ENCODE measurements at regions not wholly inside any gene's neighbourhood (a gene's known extent, or its start where the extent isn't known, plus 50 kb on each side); places are given as distances from the start of the nearest gene placed in this dataset.
"Not testable (repeated sequence)": the region's sequence is repeated elsewhere in the genome, so short reads cannot be mapped to it uniquely, and the experiment has no call there.

DNA sequence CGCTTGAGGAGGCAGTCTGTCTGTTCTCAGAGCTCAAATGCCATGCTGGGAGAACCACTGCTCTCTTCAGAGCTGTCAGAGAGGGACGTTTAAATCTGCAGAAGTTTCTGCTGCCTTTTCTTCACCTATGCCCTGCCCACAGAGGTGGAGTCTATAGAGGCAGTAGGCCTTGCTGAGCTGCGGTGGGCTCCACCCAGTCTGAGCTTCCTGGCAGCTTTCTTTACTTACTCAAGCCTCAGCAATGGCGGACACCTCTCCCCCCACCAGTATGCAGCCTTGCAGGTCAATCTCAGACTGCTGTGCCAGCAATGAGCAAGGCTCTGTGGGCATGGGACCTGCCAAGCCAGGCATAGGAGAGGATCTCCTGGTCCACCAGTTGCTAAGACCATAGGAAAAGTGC lies 580.1 kb downstream of the FRK start:
- H3K4me1 ChIP-seq (replicated peaks in 1 of 4; ENCODE audit: control insufficient read depth in 3 of 4, insufficient read depth in 4 of 4, low read length in 3 of 4); H2AFZ ChIP-seq (ENCODE audit: low read length); H3K9ac ChIP-seq (replicated peaks in 1 of 4; ENCODE audit: extremely low read depth in 1 of 4, low read depth in 3 of 4, low read length in 3 of 4); H4K91ac ChIP-seq (replicated peaks; ENCODE audit: insufficient read length, low read length); H3K36me3 ChIP-seq (ENCODE audit: control insufficient read depth in 2 of 4, insufficient read depth in 4 of 4, low read length in 3 of 4); H4K8ac ChIP-seq (ENCODE audit: extremely low read depth, insufficient read depth, low read length); POLR2A ChIA-PET (ENCODE audit: partially characterized antibody); H3K23ac ChIP-seq (ENCODE audit: insufficient read length); H2BK5ac ChIP-seq (ENCODE audit: low read depth, low read length); H2BK120ac ChIP-seq (replicated peaks; ENCODE audit: low read depth, low read length); H3K4me3 ChIP-seq (ENCODE audit: extremely low read depth in 1 of 4, insufficient read depth in 2 of 4, low read depth in 3 of 4, low read length in 4 of 4); H3K18ac ChIP-seq (ENCODE audit: extremely low read depth, low read length); H3K27me3 ChIP-seq (replicated peaks in 1 of 4; ENCODE audit: control insufficient read depth in 3 of 4, extremely low read depth in 1 of 4, insufficient read depth in 3 of 4, low read length in 3 of 4); H3K14ac ChIP-seq (ENCODE audit: insufficient read length); H3K56ac ChIP-seq (replicated peaks; ENCODE audit: insufficient read length, low read depth, low read length); DNase-seq (ENCODE audit: low read depth in 1 of 2, low spot score in 2 of 2); H4K20me1 ChIP-seq (replicated peaks in 1 of 2; ENCODE audit: control insufficient read depth in 1 of 2, insufficient read depth in 2 of 2, low read length in 2 of 2); H3K79me1 ChIP-seq (ENCODE audit: low read depth, low read length); H2BK20ac ChIP-seq (ENCODE audit: low read length); H3K23me2 ChIP-seq (ENCODE audit: low read depth, low read length); H3K27ac ChIP-seq (ENCODE audit: low read depth, low read length); H3K79me2 ChIP-seq (ENCODE audit: control insufficient read depth in 1 of 2, insufficient read depth in 2 of 2, low read length in 2 of 2); H3K4ac ChIP-seq (replicated peaks; ENCODE audit: insufficient read length, low read depth, low read length); H2BK12ac ChIP-seq (ENCODE audit: low read depth, low read length); H3K4me2 ChIP-seq (ENCODE audit: insufficient read depth in 1 of 2, low read depth in 2 of 2, low read length in 2 of 2); FAIRE-seq; H3K9me3 ChIP-seq (ENCODE audit: insufficient read depth in 2 of 2, low read depth in 1 of 2, low read length in 1 of 2); H2AK5ac ChIP-seq (ENCODE audit: low read depth, low read length); H4K5ac ChIP-seq (ENCODE audit: insufficient read length, low read depth, low read length); H2BK15ac ChIP-seq (ENCODE audit: low read length): not testable (repeated sequence)
- 84% methylated on average over 4 of the region's 4 CpGs; no CpG with 5 or more reads in 1 of the 2 experiments for WGBS, 2 experiments (ENCODE audit: extremely low coverage in 1 of 2, insufficient coverage in 1 of 2, insufficient read length in 1 of 2, insufficient replicate concordance in 2 of 2, low coverage in 1 of 2, low lambda C conversion rate in 2 of 2, missing lambda C conversion rate in 1 of 2)
- CTCF ChIA-PET (ENCODE audit: partially characterized antibody) = interaction anchor here (0.8 to 1.3 kb wide), 2 partner anchors 11 to 416 kb away, joined by 3 read pairs; no protein-coding TSS in a partner anchor
